ENCODE measurements at regions not wholly inside any gene's neighbourhood (a gene's known extent, or its start where the extent isn't known, plus 50 kb on each side); places are given as distances from the start of the nearest gene placed in this dataset.

DNA sequence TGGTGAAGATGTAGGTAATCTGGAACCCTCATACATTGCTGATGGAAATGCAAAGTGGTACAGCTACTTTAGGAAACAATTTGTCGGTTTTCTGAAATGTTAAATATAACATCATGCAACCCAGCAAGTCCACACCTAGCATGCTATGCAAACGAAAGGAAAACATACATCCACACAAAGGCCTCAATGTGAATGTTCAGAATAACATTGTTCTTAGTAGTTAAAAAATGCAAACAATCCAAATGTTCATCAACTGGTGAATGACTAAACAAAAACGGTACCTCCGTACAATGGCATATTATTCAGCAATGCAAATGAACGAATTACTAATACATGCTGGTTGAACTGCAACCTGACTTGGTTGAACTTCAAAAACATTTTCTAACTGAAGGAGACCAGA is 423.3 kb upstream of the THRB start:
- H3K4me3 ChIP-seq (ENCODE audit: low read length) = no peak overlapping the region
- no peak overlapping the region for H3K9ac ChIP-seq (ENCODE audit: low read length)
- no peaks in the 10 kb centered on the region for H4K20me1 ChIP-seq (ENCODE audit: insufficient read depth)
- no peak overlapping the region for H2AFZ ChIP-seq (ENCODE audit: low read depth, low read length)
- H3K4me2 ChIP-seq (ENCODE audit: low read length) = no peak overlapping the region
- H3K9me3 ChIP-seq (ENCODE audit: low read length) = peaks cover 4% of the 10 kb centered on the region
- TF ChIP-seq EZH2 (IDR thresholded peaks at IDR 0.05; ENCODE audit: borderline replicate concordance, insufficient read depth, low read length, poor library complexity, severe bottlenecking) = no peak
- no peak for TF ChIP-seq TAF1 (IDR thresholded peaks at IDR 0.05; ENCODE audit: low read depth)
- no peak for TF ChIP-seq POLR2AphosphoS5 (IDR thresholded peaks at IDR 0.05)
- TF ChIP-seq SMC3 (conservative IDR thresholded peaks at IDR 0.05; ENCODE audit: poor library complexity) = no peak
- TF ChIP-seq, protein P1, sequence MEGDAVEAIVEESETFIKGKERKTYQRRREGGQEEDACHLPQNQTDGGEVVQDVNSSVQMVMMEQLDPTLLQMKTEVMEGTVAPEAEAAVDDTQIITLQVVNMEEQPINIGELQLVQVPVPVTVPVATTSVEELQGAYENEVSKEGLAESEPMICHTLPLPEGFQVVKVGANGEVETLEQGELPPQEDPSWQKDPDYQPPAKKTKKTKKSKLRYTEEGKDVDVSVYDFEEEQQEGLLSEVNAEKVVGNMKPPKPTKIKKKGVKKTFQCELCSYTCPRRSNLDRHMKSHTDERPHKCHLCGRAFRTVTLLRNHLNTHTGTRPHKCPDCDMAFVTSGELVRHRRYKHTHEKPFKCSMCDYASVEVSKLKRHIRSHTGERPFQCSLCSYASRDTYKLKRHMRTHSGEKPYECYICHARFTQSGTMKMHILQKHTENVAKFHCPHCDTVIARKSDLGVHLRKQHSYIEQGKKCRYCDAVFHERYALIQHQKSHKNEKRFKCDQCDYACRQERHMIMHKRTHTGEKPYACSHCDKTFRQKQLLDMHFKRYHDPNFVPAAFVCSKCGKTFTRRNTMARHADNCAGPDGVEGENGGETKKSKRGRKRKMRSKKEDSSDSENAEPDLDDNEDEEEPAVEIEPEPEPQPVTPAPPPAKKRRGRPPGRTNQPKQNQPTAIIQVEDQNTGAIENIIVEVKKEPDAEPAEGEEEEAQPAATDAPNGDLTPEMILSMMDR (IDR thresholded peaks at IDR 0.05; ENCODE audit: poor library complexity, severe bottlenecking) = no peak
- TF ChIP-seq, protein P2, sequence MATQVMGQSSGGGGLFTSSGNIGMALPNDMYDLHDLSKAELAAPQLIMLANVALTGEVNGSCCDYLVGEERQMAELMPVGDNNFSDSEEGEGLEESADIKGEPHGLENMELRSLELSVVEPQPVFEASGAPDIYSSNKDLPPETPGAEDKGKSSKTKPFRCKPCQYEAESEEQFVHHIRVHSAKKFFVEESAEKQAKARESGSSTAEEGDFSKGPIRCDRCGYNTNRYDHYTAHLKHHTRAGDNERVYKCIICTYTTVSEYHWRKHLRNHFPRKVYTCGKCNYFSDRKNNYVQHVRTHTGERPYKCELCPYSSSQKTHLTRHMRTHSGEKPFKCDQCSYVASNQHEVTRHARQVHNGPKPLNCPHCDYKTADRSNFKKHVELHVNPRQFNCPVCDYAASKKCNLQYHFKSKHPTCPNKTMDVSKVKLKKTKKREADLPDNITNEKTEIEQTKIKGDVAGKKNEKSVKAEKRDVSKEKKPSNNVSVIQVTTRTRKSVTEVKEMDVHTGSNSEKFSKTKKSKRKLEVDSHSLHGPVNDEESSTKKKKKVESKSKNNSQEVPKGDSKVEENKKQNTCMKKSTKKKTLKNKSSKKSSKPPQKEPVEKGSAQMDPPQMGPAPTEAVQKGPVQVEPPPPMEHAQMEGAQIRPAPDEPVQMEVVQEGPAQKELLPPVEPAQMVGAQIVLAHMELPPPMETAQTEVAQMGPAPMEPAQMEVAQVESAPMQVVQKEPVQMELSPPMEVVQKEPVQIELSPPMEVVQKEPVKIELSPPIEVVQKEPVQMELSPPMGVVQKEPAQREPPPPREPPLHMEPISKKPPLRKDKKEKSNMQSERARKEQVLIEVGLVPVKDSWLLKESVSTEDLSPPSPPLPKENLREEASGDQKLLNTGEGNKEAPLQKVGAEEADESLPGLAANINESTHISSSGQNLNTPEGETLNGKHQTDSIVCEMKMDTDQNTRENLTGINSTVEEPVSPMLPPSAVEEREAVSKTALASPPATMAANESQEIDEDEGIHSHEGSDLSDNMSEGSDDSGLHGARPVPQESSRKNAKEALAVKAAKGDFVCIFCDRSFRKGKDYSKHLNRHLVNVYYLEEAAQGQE (IDR thresholded peaks at IDR 0.05; ENCODE audit: borderline replicate concordance) = no peak
- TF ChIP-seq EP300 (conservative IDR thresholded peaks at IDR 0.05; ENCODE audit: poor library complexity, severe bottlenecking) = no peak
- TF ChIP-seq RAD21 (conservative IDR thresholded peaks at IDR 0.05) = no peak
- no peaks in the 10 kb centered on the region for H3K36me3 ChIP-seq (ENCODE audit: insufficient read depth, low read length)
- no peaks in the 10 kb centered on the region for H3K9me2 ChIP-seq (ENCODE audit: insufficient read depth, low read length)
- no peaks in the 10 kb centered on the region for H3F3A ChIP-seq (ENCODE audit: insufficient read depth, low read length, poor library complexity, severe bottlenecking)
- no peaks in the 10 kb centered on the region for H3K27me3 ChIP-seq (ENCODE audit: insufficient read depth, low read depth, low read length)
- no peaks in the 10 kb centered on the region for H3K79me2 ChIP-seq (replicated peaks; ENCODE audit: insufficient read depth, low read length)
- H3K27ac ChIP-seq (ENCODE audit: low read length) = no peak overlapping the region

- no peak overlapping the region for H3K4me3 ChIP-seq (ENCODE audit: low read length)
- no peaks in the 10 kb centered on the region for H3K27me3 ChIP-seq (ENCODE audit: insufficient read depth, low read depth, low read length)
- no peak overlapping the region for H3K4me2 ChIP-seq (ENCODE audit: low read length)
- H3K9me3 ChIP-seq (ENCODE audit: low read length) = no peaks in the 10 kb centered on the region
- H3F3A ChIP-seq (ENCODE audit: insufficient read depth, low read length, poor library complexity, severe bottlenecking) = no peaks in the 10 kb centered on the region
- H3K27ac ChIP-seq (ENCODE audit: low read length) = no peak overlapping the region
- H2AFZ ChIP-seq (ENCODE audit: low read depth, low read length) = no peak overlapping the region
- H3K9me2 ChIP-seq (ENCODE audit: insufficient read depth, low read length) = no peaks in the 10 kb centered on the region
- no peak overlapping the region for H3K9ac ChIP-seq (ENCODE audit: low read length)
- H3K79me2 ChIP-seq (replicated peaks; ENCODE audit: insufficient read depth, low read length) = no peaks in the 10 kb centered on the region
- no peaks in the 10 kb centered on the region for H3K36me3 ChIP-seq (ENCODE audit: insufficient read depth, low read length)
- no peak for TF ChIP-seq EP300 (conservative IDR thresholded peaks at IDR 0.05; ENCODE audit: poor library complexity, severe bottlenecking)
- TF ChIP-seq, protein P1 (IDR thresholded peaks at IDR 0.05; ENCODE audit: poor library complexity, severe bottlenecking) = no peak
- TF ChIP-seq, protein P2 (IDR thresholded peaks at IDR 0.05; ENCODE audit: borderline replicate concordance) = no peak
- no peak for TF ChIP-seq SMC3 (conservative IDR thresholded peaks at IDR 0.05; ENCODE audit: poor library complexity)
- no peak for TF ChIP-seq TAF1 (IDR thresholded peaks at IDR 0.05; ENCODE audit: low read depth)
- TF ChIP-seq EZH2 (IDR thresholded peaks at IDR 0.05; ENCODE audit: borderline replicate concordance, insufficient read depth, low read length, poor library complexity, severe bottlenecking) = no peak
- no peak for TF ChIP-seq POLR2AphosphoS5 (IDR thresholded peaks at IDR 0.05)
- TF ChIP-seq MXI1 (conservative IDR thresholded peaks at IDR 0.05; ENCODE audit: poor library complexity, severe bottlenecking) = no peak
- no peak for TF ChIP-seq RAD21 (conservative IDR thresholded peaks at IDR 0.05)
- H4K20me1 ChIP-seq (ENCODE audit: insufficient read depth) = no peaks in the 10 kb centered on the region
Observed at GRCh38 chr3:24923570-24923969, 428.9 kb upstream of the THRB start.
